SK-N-SH treated with all-trans-retinoic acid at 6 μM for 48 hours (cell line): ENCODE measurements at regions not wholly inside any gene's neighbourhood (a gene's known extent, or its start where the extent isn't known, plus 50 kb on each side); places are given as distances from the start of the nearest gene placed in this dataset.

Experiments used
- ISL1 ChIP-seq: fragments of 250-450 bp; sonication (Bioruptor Pico); IDR thresholded peaks from 2 replicates; pipeline ENCODE4 v2.1.2; 2022; ENCODE audit warnings: mild to moderate bottlenecking, moderate library complexity
- OSR1 ChIP-seq: fragments of 250-450 bp; sonication (Bioruptor Pico); IDR thresholded peaks from 2 replicates; pipeline ENCODE4 v1.8.0; 2022; ENCODE audit warnings: moderate library complexity, mild to moderate bottlenecking, inconsistent platforms
- PATZ1 ChIP-seq: fragments of 250-450 bp; sonication (Bioruptor Pico); IDR thresholded peaks from 2 replicates; pipeline ENCODE4 v1.8.0; 2020; ENCODE audit warnings: mild to moderate bottlenecking, moderate library complexity, borderline replicate concordance
- PPARA ChIP-seq: fragments of 250-450 bp; sonication (Bioruptor Pico); IDR thresholded peaks from 2 replicates; pipeline ENCODE4 v1.5.0; 2020; ENCODE audit warnings: mild to moderate bottlenecking, borderline replicate concordance
- RARB ChIP-seq: fragments of 250-450 bp; sonication (Bioruptor Pico); IDR thresholded peaks from 2 replicates; pipeline ENCODE4 v1.8.0; 2021; ENCODE audit warnings: mild to moderate bottlenecking, moderate library complexity
- SNAI2 ChIP-seq: fragments of 250-450 bp; sonication (Bioruptor Pico); IDR thresholded peaks from 2 replicates; pipeline ENCODE4 v1.5.0; 2020; ENCODE audit warnings: mild to moderate bottlenecking, moderate library complexity
- TOX ChIP-seq: fragments of 250-450 bp; sonication (Bioruptor Pico); IDR thresholded peaks from 2 replicates; pipeline ENCODE4 v1.8.0; 2021; ENCODE audit warnings: mild to moderate bottlenecking, moderate library complexity, borderline replicate concordance
- ZFP3 ChIP-seq: fragments of 250-450 bp; sonication (Bioruptor Pico); IDR thresholded peaks from 2 replicates; pipeline ENCODE4 v1.5.0; 2020; ENCODE audit warnings: mild to moderate bottlenecking, moderate library complexity
- ZFP30 ChIP-seq: fragments of 450-650 bp; formaldehyde crosslinking; IDR thresholded peaks from 2 replicates; pipeline ENCODE4 v1.5.0; 2022; ENCODE audit warnings: mild to moderate bottlenecking, moderate library complexity

GRCh38 chr2:215552144-215552580 is 116.3 kb upstream of the FN1 start:
- TF ChIP-seq ZFP30 (CRISPR knock-in tag) (no peak), PPARA (no peak), SNAI2 (no peak), ISL1 (CRISPR knock-in tag) (no peak), ZFP3 (CRISPR knock-in tag) (no peak), OSR1 (CRISPR knock-in tag) (no peak), TOX (CRISPR knock-in tag) (no peak), RARB (CRISPR knock-in tag) (no peak), PATZ1 (no peak)
